GM12891 (cell line): ENCODE measurements at regions not wholly inside any gene's neighbourhood (a gene's known extent, or its start where the extent isn't known, plus 50 kb on each side); places are given as distances from the start of the nearest gene placed in this dataset.

ENCODE experiments used
- PAX5 ChIP-seq: IDR thresholded peaks from 2 replicates; pipeline ENCODE4 v1.6.1; 2011; ENCODE audit warnings: low read length, moderate library complexity, mild to moderate bottlenecking; ENCODE audit not compliant: insufficient read depth, severe bottlenecking
- POLR2A ChIP-seq: IDR thresholded peaks from 2 replicates; pipeline ENCODE4 v1.6.1; 2011; ENCODE audit warnings: low read depth, low read length, control low read depth
- POLR2AphosphoS5 ChIP-seq: IDR thresholded peaks from 2 replicates; pipeline ENCODE4 v1.6.1; 2011; ENCODE audit warnings: low read depth, low read length, control low read depth
- POU2F2 ChIP-seq: IDR thresholded peaks from 2 replicates; pipeline ENCODE4 v1.6.1; 2011; ENCODE audit warnings: low read depth, mild to moderate bottlenecking, control low read depth, low read length, moderate library complexity
- SPI1 ChIP-seq: IDR thresholded peaks from 2 replicates; pipeline ENCODE4 v1.6.1; 2011; ENCODE audit warnings: low read depth, low read length, control low read depth
- TAF1 ChIP-seq: IDR thresholded peaks from 2 replicates; pipeline ENCODE4 v1.6.1; 2011; ENCODE audit warnings: low read depth, low read length, control low read depth

DNA sequence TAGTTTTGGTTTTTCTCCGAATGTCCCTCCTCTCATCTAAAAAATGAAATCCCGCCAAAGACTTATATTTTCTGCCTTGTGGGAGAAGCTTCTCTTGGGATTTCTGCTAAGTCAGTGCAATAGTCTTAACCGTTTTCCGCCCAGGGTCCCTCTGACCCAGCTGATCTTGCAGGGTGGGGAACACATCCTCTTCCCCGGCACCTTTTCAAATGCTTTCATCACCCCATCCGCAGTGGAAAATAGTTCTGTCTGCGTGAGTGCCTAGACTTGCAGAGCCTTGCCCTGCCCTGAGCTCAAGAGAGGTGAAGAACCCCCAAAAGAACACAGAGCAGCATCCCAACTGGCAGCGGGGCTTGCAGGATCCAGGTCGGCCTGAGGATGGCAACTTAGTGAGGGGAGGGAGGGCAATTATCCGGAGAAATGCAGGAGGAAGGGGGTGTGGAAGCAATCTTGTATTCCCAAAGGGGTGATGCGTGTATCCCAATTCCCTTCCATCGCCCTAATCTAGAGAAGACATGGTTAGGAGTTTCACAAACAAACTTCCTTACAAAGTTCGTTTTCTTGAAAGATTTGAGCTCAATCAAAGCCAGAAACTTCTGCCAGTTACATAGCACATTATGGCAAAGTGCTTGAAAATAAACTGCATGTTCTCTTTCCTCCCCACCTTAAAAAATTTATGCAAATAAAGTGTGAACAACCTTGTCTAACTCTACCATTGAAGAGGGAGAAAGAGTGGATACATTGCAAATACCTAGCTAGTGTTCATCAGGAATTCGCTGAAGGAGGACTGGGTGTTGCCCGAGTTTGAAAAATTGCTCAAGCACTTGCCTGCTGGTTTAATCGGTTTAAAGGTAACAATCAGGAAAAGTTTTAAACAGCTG lies 79.9 kb downstream of the NR2F2 start:
- TF ChIP-seq POLR2A: no peak
- no peak for TF ChIP-seq POLR2AphosphoS5
- TF ChIP-seq SPI1: no peak
- no peak for TF ChIP-seq TAF1
- no peak for TF ChIP-seq POU2F2
- no peak for TF ChIP-seq PAX5
